IPS-18a (cell line): ENCODE measurements at regions not wholly inside any gene's neighbourhood (a gene's known extent, or its start where the extent isn't known, plus 50 kb on each side); places are given as distances from the start of the nearest gene placed in this dataset.

Source experiments
- H3K27ac ChIP-seq: one replicate; pipeline ENCODE4 v1.5.1; 2013; ENCODE audit warnings: low read length
- H3K27me3 ChIP-seq: one replicate; pipeline ENCODE4 v1.6.1; 2013; ENCODE audit warnings: mild to moderate bottlenecking, low read length; ENCODE audit not compliant: control insufficient read depth, insufficient read depth
- H3K36me3 ChIP-seq: one replicate; pipeline ENCODE4 v1.6.1; 2013; ENCODE audit warnings: low read depth, low read length; ENCODE audit not compliant: control insufficient read depth
- H3K4me1 ChIP-seq: one replicate; pipeline ENCODE4 v1.6.1; 2013; ENCODE audit warnings: low read depth, low read length; ENCODE audit not compliant: control insufficient read depth
- H3K4me3 ChIP-seq: one replicate; pipeline ENCODE4 v1.5.1; 2013; ENCODE audit warnings: low read length
- H3K9ac ChIP-seq: one replicate; pipeline ENCODE4 v1.6.1; 2013; ENCODE audit warnings: mild to moderate bottlenecking, low read length, moderate library complexity
- H3K9me3 ChIP-seq: one replicate; pipeline ENCODE4 v1.6.1; 2013; ENCODE audit warnings: low read depth, low read length; ENCODE audit not compliant: control insufficient read depth

DNA sequence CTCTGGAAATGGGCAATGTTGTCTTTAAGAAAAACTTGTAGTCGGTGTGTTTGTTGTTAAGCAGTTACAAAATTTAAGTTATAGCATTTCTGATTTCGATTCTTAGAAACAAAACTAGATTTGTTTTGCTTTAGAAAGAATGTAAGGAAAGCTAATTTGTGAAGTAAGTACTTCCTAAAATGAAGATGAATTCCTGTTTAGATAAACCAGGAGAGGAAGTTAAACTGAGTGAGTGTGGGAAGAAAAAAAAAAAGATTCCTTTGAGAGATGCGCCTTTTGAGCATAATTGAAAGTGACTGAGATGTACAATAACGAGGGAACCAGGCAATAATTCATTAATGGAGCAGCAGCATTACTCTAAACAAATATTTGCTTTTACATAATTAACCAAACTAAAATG lies 52.4 kb upstream of the ALOX12 start:
- Histone ChIP-seq H3K27ac (no peak overlapping the region), H3K36me3 (no peaks in the 10 kb centered on the region), H3K4me1 (no peaks in the 10 kb centered on the region), H3K9ac (no peak overlapping the region), H3K9me3 (no peaks in the 10 kb centered on the region), H3K4me3 (no peak overlapping the region), H3K27me3 (no peaks in the 10 kb centered on the region)
